ENCODE measurements at regions not wholly inside any gene's neighbourhood (a gene's known extent, or its start where the extent isn't known, plus 50 kb on each side); places are given as distances from the start of the nearest gene placed in this dataset.

DNA sequence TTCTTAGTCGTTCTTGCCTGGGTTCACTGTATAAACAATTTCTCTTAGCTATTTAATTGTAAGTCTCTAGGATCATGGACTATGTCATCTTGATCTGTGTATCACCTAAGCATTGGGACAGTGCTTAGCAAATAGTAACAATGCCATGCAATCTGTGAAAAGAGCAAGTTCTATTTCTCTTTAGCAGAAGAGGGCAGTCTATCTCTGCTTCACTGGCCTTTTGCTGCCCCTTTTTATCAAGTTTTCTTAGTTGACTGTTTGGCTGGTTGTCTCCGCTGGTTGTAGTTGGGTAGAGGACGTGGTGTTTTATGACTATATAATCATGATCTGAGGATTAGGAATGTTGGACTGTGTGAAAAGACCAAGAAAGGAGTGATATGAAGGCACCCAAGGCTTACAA lies 315.0 kb downstream of the JRKL start:
- TF ChIP-seq POLR2A (IDR thresholded peaks at IDR 0.05) (no peak), CTCF (IDR thresholded peaks at IDR 0.05 in 8 of 11, conservative IDR thresholded peaks at IDR 0.05 in 3 of 11) (no peak)
